Colonic mucosa (tissue), 4 donors: ENCODE measurements at regions not wholly inside any gene's neighbourhood (a gene's known extent, or its start where the extent isn't known, plus 50 kb on each side); places are given as distances from the start of the nearest gene placed in this dataset.

Experiments
- DNase-seq: peaks from one replicate; pipeline ENCODE4 v3.0.0-alpha.2; 2020
- H3K27ac ChIP-seq: fragments of 200-600 bp; one replicate; pipeline ENCODE4 v1.8.0; 2021
- H3K27me3 ChIP-seq: fragments of 200-600 bp; one replicate; pipeline ENCODE4 v1.8.0; 2021
- H3K36me3 ChIP-seq: fragments of 200-600 bp; one replicate; pipeline ENCODE4 v1.8.0; 2021
- H3K4me1 ChIP-seq: fragments of 200-600 bp; one replicate; pipeline ENCODE4 v1.8.0; 2021; ENCODE audit warnings: mild to moderate bottlenecking
- H3K4me3 ChIP-seq: fragments of 200-600 bp; one replicate; pipeline ENCODE4 v1.8.0; 2021
- H3K9ac ChIP-seq, 2 donors: one replicate each; pipeline ENCODE4 v1.7.0; 2013; ENCODE audit warnings: control low read depth in 2 of 2, low read depth in 2 of 2, low read length in 2 of 2
- H3K9me3 ChIP-seq: fragments of 200-600 bp; one replicate; pipeline ENCODE4 v1.8.0; 2021
- CTCF ChIP-seq: fragments of 200-600 bp; IDR thresholded peaks from one replicate; pipeline ENCODE4 v1.8.0; 2022; ENCODE audit warnings: antibody characterized with exemption, mild to moderate bottlenecking
- intact Hi-C: fragments of 100-400 bp; cut with DNase I; formaldehyde crosslinking; loops from one replicate; pipeline ENCODE4 v1.14.1; 2022
- donor health status: healthy.
- donor health status: DM: no; HTN: no; CAD: no.
- donor health status: DM: no; HTN: no; CAD: no.

DNA sequence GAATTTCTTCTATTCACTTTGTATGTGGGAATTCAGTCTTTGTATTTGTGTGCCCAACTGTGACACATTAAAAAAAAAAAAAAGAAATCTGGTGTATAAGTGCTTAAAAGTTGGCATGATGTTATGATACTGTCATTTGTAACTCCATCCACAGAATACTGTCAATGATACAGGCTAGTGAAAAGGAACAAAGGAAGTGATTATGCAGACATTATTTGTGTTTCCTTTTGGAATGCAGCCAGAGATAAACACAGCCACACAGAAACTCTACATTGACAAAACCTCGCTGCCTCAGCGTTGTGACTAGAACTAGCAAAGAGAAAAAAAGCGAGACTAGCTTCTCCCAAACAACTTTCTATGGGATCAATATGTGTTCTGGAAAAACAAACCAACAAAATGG lies 519.2 kb upstream of the AGTR1 start:
- no peak for DNase-seq
- Histone ChIP-seq H3K27me3 (no peaks in the 10 kb centered on the region), H3K4me1 (no peaks in the 10 kb centered on the region), H3K36me3 (no peaks in the 10 kb centered on the region), H3K4me3 (no peak overlapping the region), H3K9me3 (no peaks in the 10 kb centered on the region), H3K27ac (no peak overlapping the region), H3K9ac (no peak overlapping the region)
- TF ChIP-seq CTCF: no peak
- intact Hi-C loops: no loop called here

- H3K4me1 ChIP-seq: no peaks in the 10 kb centered on the region
- no peak for TF ChIP-seq CTCF
- H3K9ac ChIP-seq: no peak overlapping the region
- intact Hi-C loops: no loop called here
- H3K36me3 ChIP-seq: no peaks in the 10 kb centered on the region
- no peak for DNase-seq
- no peak overlapping the region for H3K4me3 ChIP-seq
- H3K27me3 ChIP-seq: no peaks in the 10 kb centered on the region
- no peak overlapping the region for H3K27ac ChIP-seq
- H3K9me3 ChIP-seq: no peaks in the 10 kb centered on the region
These were observed 512.9 kb upstream of the AGTR1 start for GRCh38 chr3:148184798-148185197.

DNA sequence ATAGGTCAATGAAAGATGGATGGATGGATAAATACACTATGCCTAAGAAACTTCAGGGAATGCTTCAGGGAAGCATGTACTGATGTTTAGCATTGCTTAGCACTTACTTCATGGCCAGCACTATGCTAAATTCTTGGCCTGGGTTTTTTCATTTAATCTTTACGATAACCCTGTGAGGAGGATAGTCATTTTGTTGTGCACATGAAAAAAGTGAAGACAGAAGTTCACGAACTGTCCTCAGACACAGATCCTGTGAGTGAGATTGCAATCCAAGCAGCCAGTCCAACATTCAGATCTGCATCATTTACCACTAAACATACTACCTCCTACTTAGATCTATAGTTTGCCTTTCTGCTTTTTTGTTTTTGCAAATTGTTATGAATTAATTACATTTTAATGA lies 510.8 kb upstream of the AGTR1 start:
- Histone ChIP-seq H3K27me3 (no peaks in the 10 kb centered on the region), H3K9ac (no peak overlapping the region), H3K27ac (no peak overlapping the region), H3K36me3 (no peaks in the 10 kb centered on the region), H3K4me3 (no peak overlapping the region), H3K4me1 (no peaks in the 10 kb centered on the region), H3K9me3 (no peaks in the 10 kb centered on the region)
- TF ChIP-seq CTCF: no peak
- DNase-seq: no peak
- intact Hi-C loops: no loop called here

DNA sequence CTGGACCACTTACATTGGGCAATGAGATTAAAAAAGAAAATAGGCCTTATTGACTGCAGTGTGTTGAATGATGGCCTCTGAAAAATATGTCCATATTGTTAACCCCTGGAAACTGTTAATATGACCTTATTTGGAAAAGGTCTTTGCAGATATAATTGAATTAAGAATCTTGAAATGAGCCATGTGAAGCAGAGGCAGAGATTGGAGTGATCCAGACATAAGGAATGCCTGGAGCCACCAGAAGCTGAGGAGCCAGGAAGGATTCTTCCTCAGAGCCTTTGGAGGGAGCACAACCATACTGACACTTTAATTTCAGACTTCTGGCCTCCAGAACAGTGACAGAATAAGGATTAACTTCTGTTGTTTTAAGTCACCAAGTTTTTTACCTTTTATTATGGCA lies 510.4 kb upstream of the AGTR1 start:
- no peaks in the 10 kb centered on the region for H3K27me3 ChIP-seq
- H3K9me3 ChIP-seq: no peaks in the 10 kb centered on the region
- H3K4me1 ChIP-seq: no peaks in the 10 kb centered on the region
- TF ChIP-seq CTCF: no peak
- no peak for DNase-seq
- H3K27ac ChIP-seq: no peak overlapping the region
- intact Hi-C loops: no loop called here
- no peak overlapping the region for H3K9ac ChIP-seq
- H3K36me3 ChIP-seq: no peaks in the 10 kb centered on the region
- H3K4me3 ChIP-seq: no peak overlapping the region

GRCh38 chr3:148190441-148190990 lies 507.2 kb upstream of the AGTR1 start:
- Histone ChIP-seq H3K4me3 (no peak overlapping the region), H3K9me3 (no peaks in the 10 kb centered on the region), H3K27me3 (no peaks in the 10 kb centered on the region), H3K27ac (no peak overlapping the region), H3K4me1 (no peaks in the 10 kb centered on the region), H3K9ac (no peak overlapping the region), H3K36me3 (no peaks in the 10 kb centered on the region)
- intact Hi-C loops: no loop called here
- no peak for TF ChIP-seq CTCF
- no peak for DNase-seq

- no peaks in the 10 kb centered on the region for H3K9me3 ChIP-seq
- no peaks in the 10 kb centered on the region for H3K36me3 ChIP-seq
- DNase-seq: no peak
- no peaks in the 10 kb centered on the region for H3K4me1 ChIP-seq
- no peaks in the 10 kb centered on the region for H3K27me3 ChIP-seq
- no peak overlapping the region for H3K27ac ChIP-seq
- intact Hi-C loops: no loop called here
- TF ChIP-seq CTCF: no peak
- no peak overlapping the region for H3K4me3 ChIP-seq
- H3K9ac ChIP-seq: no peak overlapping the region
These were observed 505.7 kb upstream of the AGTR1 start for GRCh38 chr3:148191966-148192365.
